ENCODE measurements at regions not wholly inside any gene's neighbourhood (a gene's known extent, or its start where the extent isn't known, plus 50 kb on each side); places are given as distances from the start of the nearest gene placed in this dataset.
"Not testable (repeated sequence)": the region's sequence is repeated elsewhere in the genome, so short reads cannot be mapped to it uniquely, and the experiment has no call there.

DNA sequence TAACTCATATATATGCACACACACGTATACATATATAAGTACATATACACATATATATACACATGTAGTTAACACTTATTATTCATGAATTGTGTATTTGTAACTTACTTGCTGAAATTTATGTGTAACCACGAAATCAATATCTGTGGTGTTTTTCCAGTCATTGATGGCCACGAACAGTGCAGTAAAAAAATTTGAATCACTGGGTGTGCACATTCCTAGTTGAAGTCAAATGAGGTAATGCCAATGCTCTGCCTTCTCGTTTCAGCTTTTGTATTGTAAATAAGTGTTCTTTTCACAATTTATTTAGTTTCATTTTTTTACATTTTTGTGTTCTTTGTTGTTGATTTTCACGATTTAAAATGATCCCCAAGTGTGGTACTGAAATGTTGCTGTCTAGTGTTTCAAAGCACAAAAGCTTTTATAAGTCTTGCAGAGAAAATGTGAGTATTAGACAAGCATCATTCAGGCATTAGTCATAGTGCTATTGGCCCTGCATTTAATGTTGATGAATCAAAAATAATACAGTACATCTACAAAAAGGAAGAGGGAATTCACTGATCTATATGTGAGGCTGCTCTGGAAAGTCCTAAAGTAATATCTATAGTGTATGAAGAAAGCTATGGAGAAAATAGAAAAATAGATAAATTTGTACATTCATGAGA is 419.0 kb downstream of the DSC3 start:
- peak; percentile 29 for DNase-seq (ENCODE audit: low read depth)

GRCh38 chr18:30622635-30623034 is 419.9 kb downstream of the DSC3 start:
- no peak for DNase-seq (ENCODE audit: low read depth)

- no peak for DNase-seq (ENCODE audit: low read depth)
These were observed 420.4 kb downstream of the DSC3 start for GRCh38 chr18:30622104-30622503.

DNA sequence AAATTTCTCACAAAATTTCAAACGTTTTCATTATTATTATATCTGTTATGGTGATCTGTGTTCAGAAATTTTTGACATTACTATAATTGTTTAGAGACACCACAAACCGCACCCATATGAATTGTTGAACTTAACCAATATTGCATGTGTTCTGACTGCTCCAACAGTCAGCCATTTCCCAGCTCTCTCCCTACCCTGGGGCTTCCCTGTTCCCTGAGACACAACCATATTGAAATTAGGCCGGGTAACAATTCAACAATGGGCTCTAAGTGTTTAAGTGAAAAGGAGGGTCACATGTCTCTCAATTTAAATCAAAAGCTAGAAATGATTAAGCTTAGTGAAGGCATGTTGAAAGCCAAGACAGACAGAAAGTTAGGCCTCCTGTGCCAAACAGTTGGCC is 424.0 kb downstream of the DSC3 start:
- no peak for DNase-seq (ENCODE audit: low read depth)

- no peak for DNase-seq (ENCODE audit: low read depth)
These were observed 426.1 kb downstream of the DSC3 start for GRCh38 chr18:30616414-30616813.

DNA sequence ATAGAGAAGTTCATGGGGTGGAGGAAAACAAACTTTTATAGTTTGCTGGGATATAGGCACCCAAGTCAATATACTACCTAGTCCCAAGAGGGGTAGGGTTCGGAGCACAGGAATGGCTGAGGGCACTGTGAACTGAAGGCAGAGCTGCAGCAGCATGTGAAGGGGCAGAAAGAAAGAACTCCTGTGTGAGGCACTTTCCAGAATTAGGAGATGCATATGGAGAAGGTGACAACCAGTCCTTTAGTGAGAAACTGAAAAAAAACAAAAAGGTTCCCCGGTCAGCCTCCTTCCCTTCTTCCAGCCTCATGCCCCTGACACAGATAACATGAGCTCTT is 429.1 kb downstream of the DSC3 start:
- no peak for DNase-seq (ENCODE audit: low read depth)

- no peak for DNase-seq (ENCODE audit: low read depth)
These were observed 441.0 kb downstream of the DSC3 start for GRCh38 chr18:30601541-30601940.

GRCh38 chr18:30597202-30597601 is 445.3 kb downstream of the DSC3 start:
- DNase-seq (ENCODE audit: low read depth): no peak

DNA sequence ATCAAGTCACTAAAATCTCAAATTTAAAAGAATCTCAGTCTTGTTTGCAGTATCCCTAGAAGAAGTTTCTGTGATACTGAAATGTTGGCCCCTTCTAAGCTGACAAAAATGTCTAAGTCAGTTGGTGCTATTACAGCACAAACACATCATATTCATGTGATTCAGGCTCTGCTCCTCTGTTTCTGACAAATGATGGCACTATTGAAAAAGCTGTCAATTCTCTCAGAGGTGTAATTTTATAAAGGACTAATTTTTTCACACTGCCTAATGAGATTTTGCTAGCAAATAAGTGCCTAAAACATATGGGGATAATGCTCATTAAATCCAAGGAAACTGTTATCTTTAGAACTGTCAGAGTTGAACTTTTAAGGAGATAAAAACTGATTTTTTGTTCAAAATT is 445.9 kb downstream of the DSC3 start:
- no peak for DNase-seq (ENCODE audit: low read depth)

- DNase-seq (ENCODE audit: low read depth): no peak
These were observed 446.6 kb downstream of the DSC3 start for GRCh38 chr18:30595942-30596341.

DNA sequence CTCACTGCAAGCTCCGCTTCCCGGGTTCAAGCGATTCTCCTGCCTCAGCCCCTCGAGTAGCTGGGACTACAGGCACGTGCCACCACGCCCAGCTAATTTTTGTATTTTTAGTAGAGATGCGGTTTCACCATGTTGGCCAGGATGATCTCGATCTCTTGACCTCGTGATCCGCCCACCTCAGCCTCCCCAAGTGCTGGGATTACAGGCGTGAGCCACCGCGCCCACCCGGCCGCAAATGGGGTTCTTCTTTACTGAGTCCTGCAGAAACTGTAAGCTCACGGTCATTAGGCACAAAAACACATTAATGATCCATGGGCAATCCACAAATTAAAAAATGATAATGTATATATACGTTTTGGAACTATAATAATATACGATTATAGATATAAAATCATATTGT is 447.6 kb downstream of the DSC3 start:
- DNase-seq (ENCODE audit: low read depth): not testable (repeated sequence)

DNA sequence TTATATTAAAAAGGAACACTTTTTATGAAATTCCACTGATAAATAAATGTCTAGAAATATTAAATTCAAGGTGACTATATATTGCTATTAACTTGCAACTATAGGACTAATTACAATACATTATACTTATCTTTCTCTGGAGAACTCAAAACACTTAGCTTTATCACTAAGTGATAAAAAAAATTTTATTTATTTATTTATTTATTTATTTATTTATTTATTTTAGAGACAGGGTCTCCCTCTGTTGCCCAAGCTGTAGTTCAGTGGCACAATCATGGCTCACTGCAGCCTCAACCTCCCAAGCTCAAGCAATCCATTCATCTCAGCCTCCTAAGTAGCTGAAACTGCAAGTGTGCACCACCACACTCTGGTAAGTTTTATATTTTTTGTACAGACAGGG is 451.1 kb downstream of the DSC3 start:
- no peak for DNase-seq (ENCODE audit: low read depth)

DNA sequence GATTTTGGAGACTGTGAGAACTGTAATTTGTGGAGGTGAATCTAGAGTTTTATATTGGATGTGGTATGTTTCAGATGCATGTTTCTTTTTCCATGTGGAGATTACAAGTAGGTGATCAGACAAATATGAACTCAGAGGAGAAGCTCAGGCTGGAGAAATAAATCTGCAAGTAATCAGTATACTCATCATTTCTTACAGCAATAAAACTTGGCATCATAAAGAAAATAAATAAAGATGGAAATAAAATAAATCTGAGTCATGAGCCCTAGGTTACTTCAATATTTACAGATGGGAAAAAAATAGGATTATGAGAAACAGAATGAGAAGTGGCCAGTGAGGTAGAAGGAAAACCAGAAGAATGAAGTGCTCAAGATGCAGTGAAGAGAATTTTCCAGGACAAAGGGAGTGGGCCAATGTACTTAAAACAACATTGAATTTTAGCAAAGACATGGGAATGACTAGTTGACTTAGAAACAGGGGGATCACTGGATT is 453.8 kb downstream of the DSC3 start:
- no peak for DNase-seq (ENCODE audit: low read depth)

GRCh38 chr18:30583768-30584167 is 458.8 kb downstream of the DSC3 start:
- DNase-seq (ENCODE audit: low read depth): no peak

DNA sequence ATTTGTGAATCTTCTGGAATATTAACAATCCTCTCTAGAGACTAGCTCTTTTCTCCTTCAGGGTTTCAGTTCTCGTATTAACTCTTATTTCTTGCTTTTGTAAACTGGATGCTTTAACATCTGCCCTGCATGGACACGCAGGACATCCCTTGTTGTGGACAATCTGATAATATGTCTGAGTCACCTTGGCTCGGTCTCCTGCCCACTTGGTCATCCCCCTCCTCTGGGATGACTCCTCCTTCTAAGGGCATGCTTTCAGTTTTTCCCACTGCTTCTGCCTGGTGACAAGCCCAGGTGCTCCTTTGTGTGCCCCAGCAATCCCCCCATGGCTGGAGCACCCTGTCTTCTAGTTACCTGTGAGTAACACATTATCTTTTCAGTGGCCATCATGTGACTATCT is 460.5 kb downstream of the DSC3 start:
- no peak for DNase-seq (ENCODE audit: low read depth)

- no peak for DNase-seq (ENCODE audit: low read depth)
These were observed 463.8 kb downstream of the DSC3 start for GRCh38 chr18:30578707-30579106.

DNA sequence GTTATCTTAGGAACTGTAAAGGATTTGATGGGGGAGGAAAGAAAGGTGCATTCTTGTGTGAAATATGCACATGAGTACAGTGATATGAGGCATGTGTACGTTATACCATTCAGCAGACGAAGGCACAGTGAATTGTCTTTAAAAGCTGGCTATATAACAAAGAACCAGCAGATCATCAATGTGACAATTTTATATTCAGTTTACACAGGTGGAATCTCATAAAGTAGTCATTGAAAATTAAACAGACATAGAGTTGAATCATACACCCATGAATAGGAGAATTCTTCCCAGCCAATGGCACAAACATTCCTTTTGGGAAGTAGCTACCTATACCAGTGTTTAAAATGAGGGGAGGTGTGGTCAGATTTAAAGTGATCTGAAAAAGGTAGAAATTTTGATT is 470.3 kb downstream of the DSC3 start:
- DNase-seq (ENCODE audit: low read depth): no peak

- DNase-seq (ENCODE audit: low read depth): no peak
These were observed 474.2 kb downstream of the DSC3 start for GRCh38 chr18:30568333-30568732.

- DNase-seq (ENCODE audit: low read depth): no peak
These were observed 475.7 kb downstream of the DSC3 start for GRCh38 chr18:30566877-30567276.

DNA sequence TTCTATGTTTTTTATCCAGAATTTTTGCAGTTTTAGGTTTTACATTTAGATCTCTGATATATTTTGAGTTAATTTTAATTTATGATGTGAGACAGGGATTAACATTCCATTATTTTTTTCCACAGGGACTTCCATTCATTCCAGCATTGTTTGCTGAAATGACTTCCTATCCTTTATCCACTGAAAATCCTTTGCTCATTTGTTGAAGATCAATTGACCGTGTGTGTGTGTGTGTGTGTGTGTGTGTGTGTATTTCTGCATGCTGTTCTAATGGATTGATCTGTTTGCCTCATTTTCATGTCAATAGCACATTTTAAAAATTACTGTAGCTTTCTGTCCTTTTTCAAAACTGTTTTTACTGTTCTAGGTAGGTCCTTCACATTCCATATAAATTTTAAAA is 480.3 kb downstream of the DSC3 start:
- DNase-seq (ENCODE audit: low read depth): no peak

GRCh38 chr18:30556112-30556511 is 486.4 kb downstream of the DSC3 start:
- DNase-seq (ENCODE audit: low read depth): no peak

DNA sequence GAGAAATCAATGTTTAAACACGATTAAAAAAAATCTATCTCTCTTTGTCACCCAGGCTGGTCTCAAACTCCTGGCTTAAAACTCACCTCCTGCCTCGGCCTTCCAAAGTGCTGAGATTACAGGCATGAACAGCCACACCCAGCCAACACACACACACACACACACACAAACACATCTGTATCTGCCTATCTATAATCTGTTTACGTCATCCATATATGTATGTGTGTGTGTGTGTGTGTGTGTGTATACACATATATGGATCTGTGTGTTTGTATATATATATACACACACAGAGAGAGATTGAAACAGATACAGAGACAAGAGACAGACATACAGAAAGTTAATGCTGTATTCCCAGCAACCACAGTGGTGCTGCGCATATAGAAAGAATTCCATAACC is 497.1 kb downstream of the DSC3 start:
- no peak for DNase-seq (ENCODE audit: low read depth)

- no peak for DNase-seq (ENCODE audit: low read depth)
These were observed 498.4 kb downstream of the DSC3 start for GRCh38 chr18:30544141-30544540.

GRCh38 chr18:30533716-30534115 is 508.8 kb downstream of the DSC3 start:
- no peak for DNase-seq (ENCODE audit: low read depth)

GRCh38 chr18:30527917-30528316 is 514.6 kb downstream of the DSC3 start:
- no peak for DNase-seq (ENCODE audit: low read depth)
